Panc1 (cell line): ENCODE measurements at regions not wholly inside any gene's neighbourhood (a gene's known extent, or its start where the extent isn't known, plus 50 kb on each side); places are given as distances from the start of the nearest gene placed in this dataset.

ENCODE experiments used
- POLR2AphosphoS5 ChIP-seq: IDR thresholded peaks from 2 replicates; pipeline ENCODE4 v1.6.1; 2012; ENCODE audit warnings: mild to moderate bottlenecking, low read depth, low read length, moderate library complexity
- SIN3A ChIP-seq: IDR thresholded peaks from 2 replicates; pipeline ENCODE4 v1.6.1; 2012; ENCODE audit warnings: low read depth, mild to moderate bottlenecking, low read length, moderate library complexity, borderline replicate concordance; ENCODE audit not compliant: insufficient read depth
- TCF7L2 ChIP-seq: IDR thresholded peaks from 2 replicates; pipeline ENCODE4 v1.6.1; 2011; ENCODE audit warnings: mild to moderate bottlenecking, low read depth, low read length, inconsistent platforms
- TF ChIP-seq, protein P1 (sequence below): fragments of 450-650 bp; IDR thresholded peaks from 2 replicates; pipeline ENCODE4 v1.5.1; 2017; ENCODE audit warnings: mild to moderate bottlenecking
- TF ChIP-seq, protein P2 (sequence below), 2 experiments: IDR thresholded peaks; 2 replicates each; pipeline ENCODE4 v1.6.1; 2011 to 2012; ENCODE audit warnings: low read depth in 2 of 2, control low read depth in 1 of 2, low read length in 1 of 2, mild to moderate bottlenecking in 1 of 2, moderate library complexity in 1 of 2; ENCODE audit not compliant: insufficient read depth in 1 of 2

DNA sequence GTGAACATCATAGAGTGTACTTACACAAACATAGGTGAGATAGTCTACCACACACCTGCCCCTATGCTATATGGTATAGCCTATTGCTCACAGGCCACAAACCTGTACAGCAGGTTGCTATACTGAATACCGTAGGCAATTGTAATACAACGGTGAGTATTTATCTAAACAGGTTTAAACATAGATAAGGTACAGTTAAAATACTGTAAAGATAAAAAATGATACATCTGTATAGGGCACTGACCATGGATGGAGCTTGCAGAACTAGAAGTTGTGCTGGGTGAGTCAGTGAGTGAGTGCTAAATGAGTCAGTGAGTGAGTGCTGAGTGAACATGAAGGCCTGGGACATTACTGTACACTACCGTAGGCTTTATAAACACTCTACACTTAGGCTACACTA, 267.0 kb upstream of the HS6ST1 start:
- TF ChIP-seq TCF7L2 (no peak), SIN3A (no peak), POLR2AphosphoS5 (no peak)
- TF ChIP-seq, protein P1, sequence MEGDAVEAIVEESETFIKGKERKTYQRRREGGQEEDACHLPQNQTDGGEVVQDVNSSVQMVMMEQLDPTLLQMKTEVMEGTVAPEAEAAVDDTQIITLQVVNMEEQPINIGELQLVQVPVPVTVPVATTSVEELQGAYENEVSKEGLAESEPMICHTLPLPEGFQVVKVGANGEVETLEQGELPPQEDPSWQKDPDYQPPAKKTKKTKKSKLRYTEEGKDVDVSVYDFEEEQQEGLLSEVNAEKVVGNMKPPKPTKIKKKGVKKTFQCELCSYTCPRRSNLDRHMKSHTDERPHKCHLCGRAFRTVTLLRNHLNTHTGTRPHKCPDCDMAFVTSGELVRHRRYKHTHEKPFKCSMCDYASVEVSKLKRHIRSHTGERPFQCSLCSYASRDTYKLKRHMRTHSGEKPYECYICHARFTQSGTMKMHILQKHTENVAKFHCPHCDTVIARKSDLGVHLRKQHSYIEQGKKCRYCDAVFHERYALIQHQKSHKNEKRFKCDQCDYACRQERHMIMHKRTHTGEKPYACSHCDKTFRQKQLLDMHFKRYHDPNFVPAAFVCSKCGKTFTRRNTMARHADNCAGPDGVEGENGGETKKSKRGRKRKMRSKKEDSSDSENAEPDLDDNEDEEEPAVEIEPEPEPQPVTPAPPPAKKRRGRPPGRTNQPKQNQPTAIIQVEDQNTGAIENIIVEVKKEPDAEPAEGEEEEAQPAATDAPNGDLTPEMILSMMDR, result no peak
- TF ChIP-seq, protein P2, sequence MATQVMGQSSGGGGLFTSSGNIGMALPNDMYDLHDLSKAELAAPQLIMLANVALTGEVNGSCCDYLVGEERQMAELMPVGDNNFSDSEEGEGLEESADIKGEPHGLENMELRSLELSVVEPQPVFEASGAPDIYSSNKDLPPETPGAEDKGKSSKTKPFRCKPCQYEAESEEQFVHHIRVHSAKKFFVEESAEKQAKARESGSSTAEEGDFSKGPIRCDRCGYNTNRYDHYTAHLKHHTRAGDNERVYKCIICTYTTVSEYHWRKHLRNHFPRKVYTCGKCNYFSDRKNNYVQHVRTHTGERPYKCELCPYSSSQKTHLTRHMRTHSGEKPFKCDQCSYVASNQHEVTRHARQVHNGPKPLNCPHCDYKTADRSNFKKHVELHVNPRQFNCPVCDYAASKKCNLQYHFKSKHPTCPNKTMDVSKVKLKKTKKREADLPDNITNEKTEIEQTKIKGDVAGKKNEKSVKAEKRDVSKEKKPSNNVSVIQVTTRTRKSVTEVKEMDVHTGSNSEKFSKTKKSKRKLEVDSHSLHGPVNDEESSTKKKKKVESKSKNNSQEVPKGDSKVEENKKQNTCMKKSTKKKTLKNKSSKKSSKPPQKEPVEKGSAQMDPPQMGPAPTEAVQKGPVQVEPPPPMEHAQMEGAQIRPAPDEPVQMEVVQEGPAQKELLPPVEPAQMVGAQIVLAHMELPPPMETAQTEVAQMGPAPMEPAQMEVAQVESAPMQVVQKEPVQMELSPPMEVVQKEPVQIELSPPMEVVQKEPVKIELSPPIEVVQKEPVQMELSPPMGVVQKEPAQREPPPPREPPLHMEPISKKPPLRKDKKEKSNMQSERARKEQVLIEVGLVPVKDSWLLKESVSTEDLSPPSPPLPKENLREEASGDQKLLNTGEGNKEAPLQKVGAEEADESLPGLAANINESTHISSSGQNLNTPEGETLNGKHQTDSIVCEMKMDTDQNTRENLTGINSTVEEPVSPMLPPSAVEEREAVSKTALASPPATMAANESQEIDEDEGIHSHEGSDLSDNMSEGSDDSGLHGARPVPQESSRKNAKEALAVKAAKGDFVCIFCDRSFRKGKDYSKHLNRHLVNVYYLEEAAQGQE (IDR thresholded peaks at IDR 0.05; ENCODE audit: insufficient read depth in 1 of 2, low read depth in 2 of 2, low read length in 1 of 2), result no peak
